Caco-2 (cell line): ENCODE measurements at regions not wholly inside any gene's neighbourhood (a gene's known extent, or its start where the extent isn't known, plus 50 kb on each side); places are given as distances from the start of the nearest gene placed in this dataset.
A peak's percentile ranks its signal among the peaks of the same experiment; 100 is the strongest.

Experiments used
- BruUV-seq: library from RNA; stranded (reverse); fragments of 400-500 nt; replicated peaks from 2 replicates; lab custom pipeline; 2021; lab: Mats Ljungman, UMichigan
- CTCF ChIA-PET: fragments of 300-600 bp; sonication (Branson Sonifier 250); formaldehyde crosslinking; loops from one replicate; lab custom pipeline; 2022; ENCODE audit warnings: antibody characterized with exemption; lab: Charles Lee
- POLR2A ChIA-PET: fragments of 300-600 bp; sonication (Branson Sonifier 250); formaldehyde crosslinking; loops from one replicate; lab custom pipeline; 2022; ENCODE audit warnings: antibody characterized with exemption; lab: Charles Lee
- DNase-seq, 2 experiments: peaks; one replicate each; pipeline versions ENCODE4 v3.0.0 to v3.0.0-alpha.2; 2020 to 2022
- H3K27me3 ChIP-seq: replicated peaks from 2 replicates; pipeline ENCODE4 v1.6.0; 2011; ENCODE audit warnings: low read length; ENCODE audit not compliant: control insufficient read depth, insufficient read depth
- H3K36me3 ChIP-seq: 2 replicates; pipeline ENCODE4 v1.5.1; 2011; ENCODE audit warnings: low read length; ENCODE audit not compliant: control insufficient read depth, insufficient read depth
- H3K4me1 ChIP-seq: fragments of 250-450 bp; sonication (Bioruptor Pico); 2 replicates; pipeline ENCODE4 v1.5.1; 2020; ENCODE audit warnings: mild to moderate bottlenecking
- H3K4me3 ChIP-seq: 2 replicates; pipeline ENCODE4 v1.5.1; 2011; ENCODE audit warnings: low read depth, mild to moderate bottlenecking, control low read depth, low read length
- H3K9me3 ChIP-seq: fragments of 250-450 bp; sonication (Bioruptor Pico); 2 replicates; pipeline ENCODE4 v1.5.1; 2020; ENCODE audit warnings: mild to moderate bottlenecking, moderate library complexity
- H3K27ac Mint-ChIP-seq: one replicate; pipeline ENCODE4 v1.8.0; 2022; ENCODE audit warnings: mixed read lengths; ENCODE audit not compliant: unreplicated experiment
- H3K27me3 Mint-ChIP-seq: one replicate; pipeline ENCODE4 v1.8.0; 2022; ENCODE audit warnings: mixed read lengths; ENCODE audit not compliant: insufficient read depth, unreplicated experiment
- H3K36me3 Mint-ChIP-seq: one replicate; pipeline ENCODE4 v1.8.0; 2022; ENCODE audit warnings: mild to moderate bottlenecking, mixed read lengths; ENCODE audit not compliant: insufficient read depth, unreplicated experiment
- H3K4me1 Mint-ChIP-seq: one replicate; pipeline ENCODE4 v1.8.0; 2022; ENCODE audit warnings: low read depth, mixed read lengths; ENCODE audit not compliant: unreplicated experiment
- H3K4me3 Mint-ChIP-seq: one replicate; pipeline ENCODE4 v1.8.0; 2022; ENCODE audit warnings: mild to moderate bottlenecking, moderate library complexity, mixed read lengths; ENCODE audit not compliant: unreplicated experiment
- H3K9me3 Mint-ChIP-seq: one replicate; pipeline ENCODE4 v1.8.0; 2022; ENCODE audit warnings: mixed read lengths; ENCODE audit not compliant: unreplicated experiment
- CTCF ChIP-seq, 2 experiments: fragments of 200-600 bp in 1 of 2; IDR thresholded peaks; 1 replicate in 1 of 2; 2 replicates in 1 of 2; pipeline versions ENCODE4 v1.5.1 to v1.8.0; 2011 to 2022; ENCODE audit warnings: antibody characterized with exemption in 1 of 2, control low read depth in 1 of 2, inconsistent platforms in 1 of 2, low read depth in 1 of 2, low read length in 1 of 2, mild to moderate bottlenecking in 1 of 2, moderate library complexity in 1 of 2; ENCODE audit not compliant: insufficient read depth in 1 of 2, severe bottlenecking in 1 of 2, unreplicated experiment in 1 of 2
- intact Hi-C: fragments of 100-400 bp; cut with micrococcal nuclease; formaldehyde crosslinking; loops from one replicate; pipeline ENCODE4 v1.10.0; 2022; ENCODE audit not compliant: unreplicated experiment

GRCh38 chr12:107319533-107320032 is 226.2 kb upstream of the CRY1 start:
- Mint-ChIP-seq H3K4me3 (peak overlapping the region; percentile 45), H3K9me3 (no peaks in the 10 kb centered on the region), H3K27ac (no peak overlapping the region), H3K4me1 (peaks cover 6% of the 10 kb centered on the region), H3K27me3 (peaks cover 28% of the 10 kb centered on the region), H3K36me3 (no peaks in the 10 kb centered on the region)
- Histone ChIP-seq H3K36me3 (no peaks in the 10 kb centered on the region), H3K9me3 (no peaks in the 10 kb centered on the region), H3K27me3 (peaks cover 6% of the 10 kb centered on the region), H3K4me1 (peaks cover 11% of the 10 kb centered on the region; the same call in 1 of the 2 replicates), H3K4me3 (peak overlapping the region; percentile 5)
- no peak for TF ChIP-seq CTCF (IDR thresholded peaks at IDR 0.05; ENCODE audit: insufficient read depth in 1 of 2, low read depth in 1 of 2, low read length in 1 of 2, severe bottlenecking in 1 of 2, unreplicated experiment in 1 of 2)
- CTCF ChIA-PET = no interaction called here
- intact Hi-C loops = loop anchor here (5.0 kb wide), 1 partner anchor 293 kb away; no protein-coding TSS in a partner anchor
- POLR2A ChIA-PET = no interaction called here
- BruUV-seq = no TSS peak
- DNase-seq = no peak

GRCh38 chr12:107320033-107320928 is 226.9 kb upstream of the CRY1 start:
- peak overlapping the region; percentile 2; the same call in 1 of the 2 replicates for H3K4me3 ChIP-seq
- Mint-ChIP-seq H3K4me3 (peak overlapping the region; percentile 45), H3K9me3 (no peaks in the 10 kb centered on the region), H3K27me3 (peaks cover 27% of the 10 kb centered on the region), H3K36me3 (no peaks in the 10 kb centered on the region), H3K27ac (no peak overlapping the region), H3K4me1 (peaks cover 6% of the 10 kb centered on the region)
- ChIA-PET CTCF (no interaction called here), POLR2A (no interaction called here)
- no TSS peak for BruUV-seq
- TF ChIP-seq CTCF (IDR thresholded peaks at IDR 0.05; ENCODE audit: insufficient read depth in 1 of 2, low read depth in 1 of 2, low read length in 1 of 2, severe bottlenecking in 1 of 2, unreplicated experiment in 1 of 2) = no peak
- intact Hi-C loops = no loop called here
- H3K27me3 ChIP-seq = peaks cover 6% of the 10 kb centered on the region
- peak in 1 of 2 experiments; percentile 18 for DNase-seq
- H3K4me1 ChIP-seq = peaks cover 11% of the 10 kb centered on the region; the same call in 1 of the 2 replicates
- no peaks in the 10 kb centered on the region for H3K36me3 ChIP-seq
- H3K9me3 ChIP-seq = no peaks in the 10 kb centered on the region

DNA sequence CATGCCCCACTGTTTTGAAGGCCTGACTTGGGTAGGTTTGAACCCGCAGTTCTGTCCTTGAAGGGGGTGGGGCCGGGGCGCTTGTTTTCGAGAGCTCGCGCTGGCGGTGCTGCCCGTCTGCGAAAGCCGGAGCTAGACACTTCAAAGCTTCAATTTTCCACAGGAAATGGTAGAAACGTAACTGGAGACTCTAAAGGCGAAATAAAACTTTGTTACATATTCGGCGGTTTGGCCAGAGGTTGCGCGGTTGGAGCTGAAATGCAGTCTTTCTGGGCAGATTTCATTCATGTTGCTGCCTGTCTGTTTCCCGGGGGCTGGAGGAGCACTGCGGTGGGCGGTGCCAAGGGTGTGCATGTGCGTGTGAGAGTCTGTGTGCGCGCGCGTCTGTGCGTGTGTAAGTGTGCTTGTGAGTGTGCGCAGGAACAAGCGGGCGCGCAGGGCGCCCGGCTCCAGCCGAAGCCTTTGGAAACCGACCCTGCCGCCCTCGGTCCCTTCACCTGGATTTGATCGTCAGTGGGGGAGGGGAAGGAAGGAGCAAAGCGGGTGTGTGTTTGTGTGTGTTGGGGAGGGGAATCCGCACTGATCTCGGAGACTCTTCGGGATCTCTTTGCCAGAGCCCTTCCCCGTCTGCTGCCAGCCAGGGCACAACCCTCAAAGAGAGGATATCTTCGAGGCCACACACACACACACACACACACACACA is 227.7 kb upstream of the CRY1 start:
- H3K4me3 ChIP-seq = no peak overlapping the region
- intact Hi-C loops = no loop called here
- Mint-ChIP-seq H3K27ac (no peak overlapping the region), H3K36me3 (no peaks in the 10 kb centered on the region), H3K4me3 (peak overlapping the region; percentile 51), H3K27me3 (peaks cover 24% of the 10 kb centered on the region), H3K4me1 (peaks cover 6% of the 10 kb centered on the region), H3K9me3 (no peaks in the 10 kb centered on the region)
- peaks cover 11% of the 10 kb centered on the region; the same call in 1 of the 2 replicates for H3K4me1 ChIP-seq
- DNase-seq = peak in 1 of 2 experiments; percentile 3
- TF ChIP-seq CTCF (IDR thresholded peaks at IDR 0.05; ENCODE audit: insufficient read depth in 1 of 2, low read depth in 1 of 2, low read length in 1 of 2, severe bottlenecking in 1 of 2, unreplicated experiment in 1 of 2) = no peak
- POLR2A ChIA-PET = no interaction called here
- BruUV-seq = no TSS peak
- CTCF ChIA-PET = no interaction called here
- H3K9me3 ChIP-seq = no peaks in the 10 kb centered on the region
- peaks cover 6% of the 10 kb centered on the region for H3K27me3 ChIP-seq
- no peaks in the 10 kb centered on the region for H3K36me3 ChIP-seq
